ENCODE measurements at regions not wholly inside any gene's neighbourhood (a gene's known extent, or its start where the extent isn't known, plus 50 kb on each side); places are given as distances from the start of the nearest gene placed in this dataset.

GRCh38 chr15:62218841-62219240 is 53.8 kb upstream of the C2CD4B start:
- H3K9me3 Mint-ChIP-seq: peaks cover 50% of the 10 kb centered on the region

DNA sequence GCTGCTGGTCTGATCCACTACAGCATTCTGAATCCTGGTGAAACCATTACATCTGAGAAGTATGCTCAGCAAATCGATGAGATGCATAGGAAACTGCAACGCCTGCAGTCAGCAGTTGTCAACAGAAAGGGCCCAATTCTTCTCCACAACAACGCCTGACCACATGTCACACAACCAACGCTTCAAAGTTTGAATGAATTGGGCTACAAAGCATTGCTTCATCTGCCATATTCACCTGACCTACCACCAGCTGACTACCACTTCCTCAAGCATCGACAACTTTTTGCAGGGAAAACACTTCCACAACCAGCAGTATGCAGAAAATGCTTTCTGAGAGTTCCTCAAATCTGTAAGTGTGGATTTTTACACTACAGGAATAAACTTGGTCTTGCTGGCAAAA is 54.7 kb upstream of the C2CD4B start:
- no peaks in the 10 kb centered on the region for H3K36me3 ChIP-seq (ENCODE audit: control insufficient read depth, insufficient read depth, low read length)
- no peaks in the 10 kb centered on the region for H3K27me3 ChIP-seq (ENCODE audit: control insufficient read depth, insufficient read depth, low read length, poor library complexity, severe bottlenecking)
- no peak for DNase-seq
- no peak for TF ChIP-seq CTCF (conservative IDR thresholded peaks at IDR 0.05)
- Mint-ChIP-seq H3K36me3 (ENCODE audit: low read depth) (peaks cover 6% of the 10 kb centered on the region), H3K4me1 (no peaks in the 10 kb centered on the region), H3K27me3 (ENCODE audit: insufficient read depth) (peaks cover 2% of the 10 kb centered on the region), H3K27ac (no peak overlapping the region), H3K4me3 (no peak overlapping the region), H3K9me3 (peaks cover 46% of the 10 kb centered on the region)
- WGBS, 2 experiments (ENCODE audit: insufficient coverage in 1 of 2, insufficient read length in 1 of 2): 86 to 100% methylated on average over 3 to 5 of the region's 5 CpGs
- no peak overlapping the region for H3K4me3 ChIP-seq (ENCODE audit: low read length)
- H3K9me3 ChIP-seq (ENCODE audit: control insufficient read depth, low read length): peaks cover 29% of the 10 kb centered on the region
- no peak overlapping the region for H3K9ac ChIP-seq (ENCODE audit: extremely low read depth, low read length, poor library complexity, severe bottlenecking)
- no peak overlapping the region for H3K27ac ChIP-seq (ENCODE audit: low read depth, low read length)
- no peaks in the 10 kb centered on the region for H3K4me1 ChIP-seq (ENCODE audit: control insufficient read depth, insufficient read depth, low read length)

More at GRCh38 chr15:62218841-62219240, 53.8 kb upstream of the C2CD4B start:
- Mint-ChIP-seq H3K36me3 (ENCODE audit: low read depth) (peaks cover 6% of the 10 kb centered on the region), H3K4me1 (no peaks in the 10 kb centered on the region), H3K4me3 (no peak overlapping the region), H3K27me3 (ENCODE audit: insufficient read depth) (peaks cover 2% of the 10 kb centered on the region), H3K27ac (no peak overlapping the region)
- no peak overlapping the region for H3K4me3 ChIP-seq (ENCODE audit: low read length)
- no peak for TF ChIP-seq CTCF (conservative IDR thresholded peaks at IDR 0.05)
- no peak overlapping the region for H3K9ac ChIP-seq (ENCODE audit: extremely low read depth, low read length, poor library complexity, severe bottlenecking)
- H3K27me3 ChIP-seq (ENCODE audit: control insufficient read depth, insufficient read depth, low read length, poor library complexity, severe bottlenecking): no peaks in the 10 kb centered on the region
- WGBS, 2 experiments (ENCODE audit: insufficient coverage in 1 of 2, insufficient read length in 1 of 2): 80 to 92% methylated on average over 1 to 15 of the region's 15 CpGs
- no peaks in the 10 kb centered on the region for H3K4me1 ChIP-seq (ENCODE audit: control insufficient read depth, insufficient read depth, low read length)
- DNase-seq: no peak
- no peak overlapping the region for H3K27ac ChIP-seq (ENCODE audit: low read depth, low read length)
- no peaks in the 10 kb centered on the region for H3K36me3 ChIP-seq (ENCODE audit: control insufficient read depth, insufficient read depth, low read length)
- peaks cover 29% of the 10 kb centered on the region for H3K9me3 ChIP-seq (ENCODE audit: control insufficient read depth, low read length)

- Mint-ChIP-seq H3K27me3 (ENCODE audit: insufficient read depth) (no peaks in the 10 kb centered on the region), H3K4me1 (no peaks in the 10 kb centered on the region), H3K9me3 (peaks cover 15% of the 10 kb centered on the region), H3K36me3 (ENCODE audit: low read depth) (peaks cover 2% of the 10 kb centered on the region), H3K27ac (no peak overlapping the region), H3K4me3 (no peak overlapping the region)
- Histone ChIP-seq H3K27me3 (ENCODE audit: control insufficient read depth, insufficient read depth, low read length, poor library complexity, severe bottlenecking) (no peaks in the 10 kb centered on the region), H3K36me3 (ENCODE audit: control insufficient read depth, insufficient read depth, low read length) (no peaks in the 10 kb centered on the region), H3K27ac (ENCODE audit: low read depth, low read length) (no peak overlapping the region), H3K9me3 (ENCODE audit: control insufficient read depth, low read length) (peaks cover 6% of the 10 kb centered on the region), H3K4me3 (ENCODE audit: low read length) (no peak overlapping the region), H3K4me1 (ENCODE audit: control insufficient read depth, insufficient read depth, low read length) (no peaks in the 10 kb centered on the region), H3K9ac (ENCODE audit: extremely low read depth, low read length, poor library complexity, severe bottlenecking) (no peak overlapping the region)
- 76 to 87% methylated on average over 2 of the region's 2 CpGs for WGBS, 2 experiments (ENCODE audit: insufficient coverage in 1 of 2, insufficient read length in 1 of 2)
- DNase-seq: no peak
- TF ChIP-seq CTCF (conservative IDR thresholded peaks at IDR 0.05): no peak
Observed at GRCh38 chr15:62223020-62223419, 57.9 kb upstream of the C2CD4B start.

Measured in endodermal cell (in vitro differentiated cells).